G401 (cell line): ENCODE measurements at regions not wholly inside any gene's neighbourhood (a gene's known extent, or its start where the extent isn't known, plus 50 kb on each side); places are given as distances from the start of the nearest gene placed in this dataset.

Source experiments
- DNase-seq: peaks from one replicate; pipeline ENCODE4 v3.0.0-alpha.2; 2015; ENCODE audit warnings: low spot score
- in situ Hi-C: cut with HindIII; loops from 2 replicates; pipeline ENCODE4 v1.10.0; 2016; ENCODE audit warnings: low sequenced_read_pairs, mixed read lengths

GRCh38 chr2:195505701-195506100, 151.3 kb upstream of the SLC39A10 start:
- DNase-seq, result no peak
- in situ Hi-C loops, result no loop called here

GRCh38 chr2:195503208-195503607, 153.8 kb upstream of the SLC39A10 start:
- DNase-seq, result no peak
- in situ Hi-C loops, result no loop called here

- no peak for DNase-seq
- in situ Hi-C loops, result no loop called here
Observed at GRCh38 chr2:195501746-195502145, 155.3 kb upstream of the SLC39A10 start.

- no peak for DNase-seq
- in situ Hi-C loops, result no loop called here
Observed at GRCh38 chr2:195500879-195501278, 156.1 kb upstream of the SLC39A10 start.

- DNase-seq, result no peak
- in situ Hi-C loops, result no loop called here
Observed at GRCh38 chr2:195498839-195499490, 158.1 kb upstream of the SLC39A10 start.

GRCh38 chr2:195498176-195498575, 158.8 kb upstream of the SLC39A10 start:
- in situ Hi-C loops, result no loop called here
- DNase-seq, result peak; percentile 12

- in situ Hi-C loops, result no loop called here
- DNase-seq, result no peak
Observed at GRCh38 chr2:195496991-195497390, 160.0 kb upstream of the SLC39A10 start.

GRCh38 chr2:195495966-195496365, 161.1 kb upstream of the SLC39A10 start:
- DNase-seq, result no peak
- in situ Hi-C loops, result no loop called here

GRCh38 chr2:195495351-195495750, 161.7 kb upstream of the SLC39A10 start:
- in situ Hi-C loops, result no loop called here

GRCh38 chr2:195494451-195494850, 162.6 kb upstream of the SLC39A10 start:
- in situ Hi-C loops, result no loop called here
- DNase-seq, result no peak

More at GRCh38 chr2:195495351-195495750, 161.7 kb upstream of the SLC39A10 start:
- DNase-seq, result no peak

GRCh38 chr2:195493416-195493815, 163.6 kb upstream of the SLC39A10 start:
- in situ Hi-C loops, result no loop called here
- DNase-seq, result no peak

GRCh38 chr2:195490319-195490718, 166.7 kb upstream of the SLC39A10 start:
- DNase-seq, result no peak
- in situ Hi-C loops, result no loop called here

GRCh38 chr2:195489101-195489500, 167.9 kb upstream of the SLC39A10 start:
- in situ Hi-C loops, result no loop called here
- DNase-seq, result no peak

GRCh38 chr2:195488567-195488966, 168.5 kb upstream of the SLC39A10 start:
- no peak for DNase-seq
- in situ Hi-C loops, result no loop called here

GRCh38 chr2:195486987-195487644, 169.9 kb upstream of the SLC39A10 start:
- no peak for DNase-seq

GRCh38 chr2:195486520-195486919, 170.5 kb upstream of the SLC39A10 start:
- no peak for DNase-seq
- in situ Hi-C loops, result no loop called here

More at GRCh38 chr2:195486987-195487644, 169.9 kb upstream of the SLC39A10 start:
- in situ Hi-C loops, result no loop called here

- in situ Hi-C loops, result no loop called here
- DNase-seq, result no peak
Observed at GRCh38 chr2:195482010-195482409, 175.0 kb upstream of the SLC39A10 start.

- in situ Hi-C loops, result no loop called here
- DNase-seq, result no peak
Observed at GRCh38 chr2:195480121-195480520, 176.9 kb upstream of the SLC39A10 start.

- in situ Hi-C loops, result no loop called here
- no peak for DNase-seq
Observed at GRCh38 chr2:195479407-195479806, 177.6 kb upstream of the SLC39A10 start.

GRCh38 chr2:195477996-195478382, 179.0 kb upstream of the SLC39A10 start:
- in situ Hi-C loops, result no loop called here
- no peak for DNase-seq
